Suppressor macrophage treated with lipopolysaccharide for 4 hours (primary cell): ENCODE measurements at regions not wholly inside any gene's neighbourhood (a gene's known extent, or its start where the extent isn't known, plus 50 kb on each side); places are given as distances from the start of the nearest gene placed in this dataset.
A peak's percentile ranks its signal among the peaks of the same experiment; 100 is the strongest.
"Not testable (repeated sequence)": the region's sequence is repeated elsewhere in the genome, so short reads cannot be mapped to it uniquely, and the experiment has no call there.

ENCODE experiments used
- DNase-seq: peaks from one replicate; pipeline ENCODE4 v3.0.0-alpha.2; 2020

DNA sequence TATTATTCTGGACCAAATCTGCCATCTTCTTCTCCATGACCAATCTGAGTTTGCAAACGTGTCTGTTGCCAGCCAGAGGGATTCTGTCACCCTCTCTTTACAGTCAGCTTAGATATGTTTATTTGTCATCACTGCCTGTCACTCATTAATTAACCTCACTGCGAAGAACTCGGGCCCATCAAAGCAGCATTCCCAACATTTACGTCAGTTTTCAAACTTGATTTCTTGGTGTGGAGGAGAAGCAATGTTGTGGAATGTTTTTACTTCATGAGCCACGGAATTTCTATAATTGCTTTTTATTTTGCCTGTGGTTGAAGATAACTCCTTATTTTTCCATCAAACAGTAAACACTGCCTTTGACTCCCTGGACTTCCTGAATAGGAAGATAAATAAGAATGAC is 91.8 kb upstream of the CNKSR3 start:
- no peak for DNase-seq

DNA sequence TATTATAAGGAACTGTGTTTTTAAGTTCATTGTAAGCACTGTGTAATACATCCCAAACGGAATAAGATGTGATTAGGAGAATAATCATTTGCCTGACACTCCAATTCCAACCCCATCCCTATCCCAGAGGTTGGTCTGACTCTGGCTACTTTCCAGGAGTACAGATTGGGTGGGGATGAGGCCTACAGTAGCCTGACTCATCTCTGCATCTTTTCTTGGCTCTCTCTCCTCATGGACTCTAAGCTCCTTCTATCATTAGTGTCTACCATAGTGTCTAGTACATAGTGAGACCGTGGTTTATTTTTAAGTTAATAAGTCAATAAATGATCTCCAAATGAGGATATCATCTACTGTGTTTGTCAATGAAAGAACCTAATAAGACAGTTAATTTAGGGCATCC is 92.2 kb upstream of the CNKSR3 start:
- no peak for DNase-seq

DNA sequence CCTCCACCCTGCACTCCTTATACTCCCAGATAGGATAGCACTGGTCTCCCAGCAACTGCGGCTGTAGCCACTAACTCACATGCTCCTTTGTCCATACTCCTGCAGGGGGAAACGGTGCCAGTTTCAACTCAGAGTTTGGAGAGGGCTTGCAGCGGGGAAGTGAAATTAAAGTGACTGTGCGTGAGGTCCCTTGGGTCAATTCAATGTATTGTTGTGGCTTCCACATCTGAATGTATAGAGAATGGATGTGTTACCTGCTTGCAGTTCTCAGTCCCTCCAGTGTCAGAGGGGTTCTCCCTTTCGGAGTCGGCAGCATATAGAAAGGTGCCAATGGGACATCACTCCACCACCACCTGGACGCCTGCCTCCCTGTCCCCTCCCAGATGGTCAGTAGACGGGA is 93.6 kb upstream of the CNKSR3 start:
- peak; percentile 62 for DNase-seq

DNA sequence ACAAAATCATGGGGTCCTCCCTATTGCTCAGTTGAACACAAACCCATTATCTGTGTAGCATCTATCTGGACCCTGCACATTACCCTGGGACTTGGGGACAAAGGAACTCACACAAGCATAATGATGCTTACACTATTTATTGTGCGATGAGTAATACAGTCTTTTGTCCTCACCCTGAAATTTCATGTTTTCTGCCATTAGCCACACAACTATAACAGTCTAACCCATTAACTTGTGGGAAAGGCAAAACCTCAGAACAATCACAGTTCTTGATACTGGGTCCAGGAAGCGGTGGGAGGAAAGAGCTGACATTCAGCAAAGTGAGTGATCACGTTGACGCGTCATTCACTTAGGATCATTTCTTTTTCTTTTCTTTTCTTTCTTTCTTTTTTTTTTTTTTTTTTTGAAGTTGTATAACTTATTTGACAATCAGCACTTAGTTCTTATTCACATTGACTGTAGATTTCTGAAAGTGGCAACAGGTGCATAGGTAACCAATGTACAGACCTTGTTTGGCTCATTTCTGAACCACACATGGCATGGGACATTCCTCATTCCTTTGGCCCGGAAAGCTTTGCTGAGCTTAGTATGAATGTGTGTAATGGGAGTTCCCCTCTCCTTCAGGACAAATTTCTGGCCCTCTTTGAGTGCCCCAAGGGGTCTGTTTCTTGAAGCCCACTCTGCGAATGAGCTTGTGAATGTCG is 94.8 kb upstream of the CNKSR3 start:
- DNase-seq = peak; percentile 86

DNA sequence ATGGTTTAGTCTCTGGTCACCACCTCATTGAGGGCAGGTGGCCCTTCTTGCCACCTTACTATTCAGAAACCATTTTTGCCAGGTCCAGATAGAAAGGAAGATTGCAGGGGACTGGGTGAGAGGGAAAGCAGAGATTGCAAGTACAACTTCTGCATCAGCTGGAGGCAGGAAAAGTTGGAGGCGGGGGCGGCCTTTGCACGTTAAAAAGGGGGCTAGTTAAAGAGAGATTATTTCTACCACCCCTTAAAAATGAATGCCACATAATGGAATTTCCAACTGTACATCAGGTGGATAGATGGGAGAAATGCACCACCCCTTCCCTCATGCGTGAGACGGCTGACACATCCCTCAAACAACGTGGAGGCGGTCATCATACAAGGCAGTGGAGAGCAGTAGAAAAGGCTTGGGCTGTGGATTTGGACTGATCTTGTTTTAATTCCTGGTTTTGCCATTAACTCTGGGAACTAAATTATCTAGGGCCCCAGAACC is 95.4 kb upstream of the CNKSR3 start:
- no peak for DNase-seq

DNA sequence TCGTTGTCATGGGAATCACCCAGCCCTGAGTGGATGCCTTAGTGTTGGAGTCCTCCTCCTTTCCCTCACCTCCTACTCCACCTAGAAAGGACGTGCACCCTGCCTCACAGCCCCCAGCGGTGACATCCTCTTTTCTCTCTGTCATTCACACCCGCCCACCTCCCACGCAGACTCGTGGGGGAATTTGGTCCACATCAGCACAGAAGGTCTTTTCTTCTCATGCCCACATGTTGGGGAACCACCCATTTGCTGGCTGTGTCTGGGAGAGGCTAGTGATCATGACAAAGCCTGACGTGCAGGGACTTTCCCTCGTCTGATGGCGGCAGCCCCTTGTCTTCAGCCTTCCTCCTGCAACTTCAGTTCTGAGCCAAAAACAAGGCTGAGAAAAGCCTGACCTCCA is 96.0 kb upstream of the CNKSR3 start:
- DNase-seq = peak; percentile 97

DNA sequence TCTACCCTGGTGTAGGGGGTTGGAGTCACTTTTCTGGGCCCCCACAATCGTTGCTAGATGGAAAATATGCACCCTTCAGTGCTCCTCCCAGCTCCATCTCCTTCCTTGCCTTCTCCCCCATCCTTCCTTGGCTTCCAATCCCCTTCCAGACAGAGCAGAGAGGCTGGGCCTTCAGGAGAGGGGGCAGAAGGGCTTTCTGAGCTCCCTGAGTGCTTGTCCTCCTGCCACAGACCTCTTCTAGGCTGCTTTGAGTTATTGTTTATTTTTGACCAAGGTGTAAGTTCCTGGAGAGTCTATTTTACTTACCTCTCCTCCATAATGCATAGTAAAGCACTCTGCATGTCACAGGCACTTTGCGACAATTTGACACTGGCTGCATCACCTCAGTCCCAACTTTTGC is 96.4 kb upstream of the CNKSR3 start:
- no peak for DNase-seq

DNA sequence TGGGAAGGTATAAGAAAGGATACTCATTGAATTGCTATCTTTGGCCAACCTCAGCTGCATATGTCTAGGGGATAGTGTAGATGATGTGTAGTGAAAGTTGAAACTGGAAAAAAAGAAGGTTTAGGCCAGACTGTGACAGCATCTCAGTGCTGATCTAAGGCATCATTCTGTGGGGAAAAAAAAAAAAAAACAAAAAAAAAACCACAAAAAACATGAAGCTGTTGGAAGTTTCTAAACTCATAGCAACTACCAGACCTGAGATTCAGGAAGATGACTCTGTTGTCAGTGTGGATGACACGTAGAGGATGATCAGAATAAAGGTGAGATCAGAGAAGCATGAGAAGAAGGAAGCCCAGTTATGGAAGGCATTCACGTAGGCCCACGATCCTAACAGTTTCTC is 100.8 kb upstream of the CNKSR3 start:
- peak; percentile 57 for DNase-seq

DNA sequence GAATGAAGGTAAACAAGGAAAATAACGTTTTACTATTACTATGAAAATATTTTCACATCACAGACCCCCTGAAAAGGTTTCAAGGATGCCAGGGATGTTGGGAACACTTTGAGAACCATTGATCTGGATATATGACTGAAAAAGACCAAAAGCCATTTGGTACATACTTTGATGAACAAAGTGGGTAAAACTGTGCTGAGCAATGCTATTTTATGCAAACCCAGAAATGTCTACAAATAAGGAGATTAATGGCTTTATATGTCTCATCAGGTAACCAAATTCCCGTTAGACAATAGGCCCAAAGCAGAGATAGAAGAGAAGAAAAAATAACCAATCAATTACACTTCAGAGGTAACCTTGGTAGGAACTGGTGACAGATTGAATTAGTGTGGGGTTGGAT is 101.4 kb upstream of the CNKSR3 start:
- DNase-seq = no peak

DNA sequence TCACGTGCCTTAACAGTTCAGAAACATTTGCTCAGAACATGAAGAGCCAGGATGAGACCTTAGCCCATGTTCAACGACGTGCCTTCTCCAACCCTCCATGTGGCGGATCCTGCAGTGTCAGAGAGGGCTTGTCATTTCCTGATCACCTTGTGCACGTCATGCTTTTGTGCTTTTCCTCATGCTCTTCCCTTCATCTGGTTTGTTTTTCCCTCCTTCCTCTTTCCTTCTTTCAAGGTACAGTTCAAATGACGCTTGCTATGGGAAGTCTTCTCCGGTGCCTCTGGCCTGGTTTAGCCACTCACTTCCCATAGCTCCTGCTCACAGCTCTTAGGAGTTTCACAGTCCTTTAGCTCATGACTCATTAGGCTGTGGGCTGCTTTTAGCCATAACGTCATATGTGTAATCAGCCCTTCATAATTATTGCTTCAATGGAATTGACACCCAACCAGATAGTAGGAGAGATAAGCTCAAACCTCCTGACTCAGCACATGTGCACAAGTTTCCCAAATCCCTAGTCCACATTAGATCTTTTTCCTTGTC is 102.7 kb upstream of the CNKSR3 start:
- DNase-seq = peak; percentile 88

DNA sequence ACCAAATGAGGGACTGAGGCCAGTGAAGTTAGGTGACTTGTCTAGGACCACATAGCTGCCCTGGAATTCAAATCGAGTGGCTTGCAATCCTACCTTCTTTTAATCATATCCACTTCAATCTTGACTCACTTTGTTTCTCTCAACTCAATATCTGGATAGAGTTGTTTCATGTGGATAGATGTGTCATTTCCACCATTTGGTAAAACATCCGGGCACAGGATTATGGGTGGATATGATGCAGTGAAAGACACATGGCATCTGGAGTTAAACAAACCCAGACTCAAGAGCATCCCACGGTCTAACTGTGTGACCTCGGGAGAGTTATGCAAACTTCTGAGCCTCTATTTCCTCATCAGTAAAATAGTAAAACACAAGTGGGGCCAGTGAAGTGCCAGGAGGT is 103.6 kb upstream of the CNKSR3 start:
- DNase-seq = peak; percentile 57

DNA sequence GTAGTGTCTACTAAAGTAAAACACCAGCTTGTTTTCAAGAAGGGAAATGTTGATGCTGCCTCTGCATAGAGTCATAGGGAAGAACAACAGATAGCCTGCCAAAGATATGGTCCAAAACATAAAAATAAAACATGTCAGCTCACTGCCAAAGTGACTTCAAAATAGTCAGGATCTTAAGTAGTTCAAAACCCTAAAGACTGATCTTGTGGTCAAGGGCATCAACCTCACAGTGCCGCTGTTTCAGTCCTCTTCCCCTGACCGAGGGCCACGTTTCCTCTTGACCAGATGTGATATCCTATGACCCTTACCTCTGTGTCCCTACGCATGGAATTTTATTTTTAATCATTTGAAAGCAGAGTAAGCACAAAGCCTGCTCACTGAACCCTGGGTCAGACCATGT is 104.2 kb upstream of the CNKSR3 start:
- DNase-seq = no peak

DNA sequence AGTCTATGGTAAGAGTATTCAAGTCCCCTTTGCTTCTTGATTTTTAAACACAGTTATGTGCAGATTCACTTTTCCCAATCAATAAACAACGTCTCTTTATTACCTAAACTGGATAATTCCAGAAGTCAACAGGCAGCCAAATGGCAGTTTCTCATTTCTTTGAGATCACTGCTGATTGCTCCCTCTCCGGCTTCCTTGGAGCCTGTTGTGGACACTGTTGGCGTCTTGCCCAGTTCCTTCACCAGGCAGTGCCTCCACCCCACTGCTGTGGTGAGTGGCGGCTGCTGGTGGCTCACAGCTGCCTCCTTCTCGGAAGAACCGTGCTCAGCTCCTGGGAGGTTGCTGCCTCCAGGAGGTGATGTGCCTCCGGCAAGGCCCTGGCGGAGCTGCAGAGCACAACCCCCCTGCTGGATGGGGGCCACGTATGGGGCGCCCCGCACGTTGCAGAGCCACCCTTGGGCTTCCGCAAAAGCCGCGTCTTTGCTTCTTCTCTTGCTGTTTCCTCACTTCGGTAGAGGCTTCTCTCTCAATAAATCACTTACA is 105.1 kb upstream of the CNKSR3 start:
- DNase-seq = peak; percentile 38

DNA sequence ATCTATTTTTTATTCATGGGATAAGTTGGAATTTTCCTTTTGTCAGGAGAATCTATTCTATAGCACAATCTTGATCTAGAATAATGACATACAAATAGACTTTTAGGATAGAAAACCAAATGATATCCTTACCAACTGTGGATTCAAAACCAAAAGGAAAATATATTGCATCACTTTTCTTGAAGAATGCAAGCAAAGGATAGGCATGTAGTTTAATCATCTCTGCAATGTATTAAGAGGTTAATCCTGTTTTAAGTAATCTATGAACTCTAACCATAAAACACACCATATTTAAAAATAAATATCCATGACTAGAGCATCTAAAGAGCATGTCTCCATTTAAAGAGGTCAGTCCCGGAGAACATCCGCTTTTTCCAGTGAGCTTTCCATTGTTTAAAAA is 106.7 kb upstream of the CNKSR3 start:
- no peak for DNase-seq

DNA sequence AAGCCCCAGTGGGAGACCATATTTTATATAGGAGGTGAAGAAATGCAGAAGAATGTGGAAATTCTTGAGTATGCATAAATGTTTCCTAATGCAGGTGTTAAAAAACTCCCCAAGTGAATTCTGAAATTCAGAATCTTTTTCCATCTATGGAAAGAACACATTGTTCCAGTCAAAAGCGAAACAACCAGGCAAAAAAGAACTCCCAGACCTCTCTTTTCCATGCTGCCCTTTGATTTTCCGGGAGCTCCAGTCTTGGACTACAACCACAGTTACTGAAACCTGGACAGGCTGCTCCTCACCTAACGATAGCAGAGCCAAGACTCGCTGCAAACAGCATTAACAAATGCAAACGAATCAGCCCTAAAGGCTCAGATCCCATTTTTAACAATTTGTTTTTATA is 108.7 kb upstream of the CNKSR3 start:
- no peak for DNase-seq

DNA sequence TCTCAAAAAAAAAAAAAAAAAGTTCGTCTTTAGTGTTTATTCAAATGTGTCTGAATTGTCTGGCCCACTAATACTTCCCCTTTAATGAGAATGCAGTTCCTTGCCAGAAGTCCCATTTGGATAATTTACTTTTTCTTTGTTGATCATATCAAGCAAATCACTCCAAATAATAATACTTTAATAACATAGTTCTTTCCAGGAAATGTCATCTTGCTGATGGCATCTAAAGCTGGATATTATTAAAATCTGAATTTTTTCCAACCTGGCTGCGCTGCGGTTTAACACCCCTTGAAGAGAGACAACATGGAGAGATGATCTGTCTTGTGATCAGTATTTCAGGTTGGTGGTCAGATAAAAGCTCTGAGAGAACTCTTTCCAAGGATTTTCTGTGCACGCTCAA is 111.2 kb upstream of the CNKSR3 start:
- no peak for DNase-seq

DNA sequence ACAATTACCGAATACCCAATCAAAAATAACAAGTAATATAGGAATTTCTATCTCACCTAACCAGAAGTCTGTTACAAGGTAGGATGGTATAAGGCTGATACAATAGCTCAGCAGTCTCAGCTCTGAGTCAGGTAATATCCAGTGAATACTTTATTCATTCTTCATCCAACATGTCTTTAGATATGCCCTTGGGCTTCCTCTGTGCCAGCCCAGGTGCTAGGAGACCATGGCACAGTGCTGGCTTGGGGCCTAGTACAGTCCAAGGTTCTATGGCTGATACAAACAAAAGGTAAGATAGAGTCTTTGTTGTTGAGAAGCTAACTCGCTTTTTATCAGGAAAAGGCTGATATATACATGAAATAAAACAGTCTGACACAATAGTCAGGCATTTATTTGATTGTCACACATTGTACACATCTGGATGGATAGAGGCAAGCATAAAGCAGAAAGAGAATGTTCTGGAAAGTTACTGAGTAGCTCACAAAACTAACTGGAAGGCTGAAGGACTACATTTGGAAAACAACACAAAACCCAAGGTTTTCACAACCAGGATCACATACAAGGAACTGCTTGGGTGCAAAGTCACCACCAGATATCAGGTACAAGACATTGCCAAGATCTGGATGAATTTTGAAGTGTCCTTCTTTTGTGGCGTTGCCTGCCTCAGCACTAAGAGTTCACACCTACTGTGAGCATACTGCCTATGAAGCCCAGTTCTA is 110.4 kb upstream of the SCAF8 start:
- DNase-seq = no peak

DNA sequence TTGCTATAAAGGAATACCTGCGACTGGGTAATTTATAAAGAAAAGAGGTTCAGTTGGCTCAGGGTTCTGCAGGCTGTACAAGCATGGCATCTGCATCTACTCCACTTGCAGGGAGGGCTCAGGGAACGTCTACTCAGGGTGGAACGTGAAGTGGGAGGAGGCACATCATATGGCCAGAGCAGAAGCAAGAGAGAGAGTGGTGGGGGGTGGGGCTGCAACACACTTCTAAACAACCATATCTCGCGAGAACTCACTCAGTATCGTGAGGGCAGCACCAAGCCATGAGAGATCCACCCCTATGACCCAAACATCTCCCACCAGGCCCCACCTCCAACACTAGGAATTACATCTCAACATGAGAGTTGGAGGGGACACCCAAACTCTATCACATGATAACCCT is 109.8 kb upstream of the SCAF8 start:
- no peak for DNase-seq

DNA sequence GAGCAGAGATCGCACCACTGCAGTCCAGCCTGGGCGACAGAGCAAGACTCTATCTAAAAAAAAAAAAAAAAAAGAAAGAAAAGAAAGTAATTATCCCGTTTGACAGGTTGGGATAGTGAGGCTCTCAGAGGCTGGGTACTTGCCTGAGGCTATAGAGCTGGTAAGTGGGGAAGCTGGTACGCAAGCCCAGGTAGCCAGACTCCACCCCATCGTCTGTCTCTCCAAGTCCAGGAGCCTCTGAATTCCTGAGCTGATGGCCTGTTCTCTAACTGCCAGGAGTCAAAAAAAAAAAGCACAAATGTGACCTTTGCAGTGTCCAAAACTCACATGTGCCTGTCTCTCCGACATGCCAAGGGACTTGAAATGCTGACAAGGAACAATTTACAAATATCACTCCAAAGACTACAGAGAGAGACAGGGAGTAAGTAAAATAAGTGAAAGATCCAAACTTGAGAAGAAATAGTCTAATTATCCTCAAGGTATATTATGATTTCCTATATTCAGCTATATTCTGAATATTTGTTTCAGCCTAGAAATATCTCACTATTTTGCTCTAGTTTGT is 109.1 kb upstream of the SCAF8 start:
- no peak for DNase-seq

DNA sequence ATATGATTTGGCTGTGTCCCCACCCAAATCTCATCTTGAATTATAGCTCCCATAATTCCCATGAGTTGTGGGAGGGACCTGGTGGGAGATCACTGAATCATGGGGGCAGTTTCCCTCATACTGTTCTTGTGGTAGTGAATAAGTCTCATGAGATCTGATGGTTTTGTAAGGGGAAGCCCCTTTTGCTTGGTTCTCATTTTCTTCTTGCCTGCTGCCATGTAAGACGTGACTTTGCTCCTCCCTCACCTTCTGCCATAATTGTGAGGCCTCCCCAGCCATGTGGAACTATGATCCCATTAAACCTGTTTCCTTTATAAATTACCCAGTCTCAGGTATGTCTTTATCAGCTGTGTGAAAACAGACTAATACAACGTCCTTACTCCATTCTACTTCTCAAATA is 108.5 kb upstream of the SCAF8 start:
- not testable (repeated sequence) for DNase-seq

DNA sequence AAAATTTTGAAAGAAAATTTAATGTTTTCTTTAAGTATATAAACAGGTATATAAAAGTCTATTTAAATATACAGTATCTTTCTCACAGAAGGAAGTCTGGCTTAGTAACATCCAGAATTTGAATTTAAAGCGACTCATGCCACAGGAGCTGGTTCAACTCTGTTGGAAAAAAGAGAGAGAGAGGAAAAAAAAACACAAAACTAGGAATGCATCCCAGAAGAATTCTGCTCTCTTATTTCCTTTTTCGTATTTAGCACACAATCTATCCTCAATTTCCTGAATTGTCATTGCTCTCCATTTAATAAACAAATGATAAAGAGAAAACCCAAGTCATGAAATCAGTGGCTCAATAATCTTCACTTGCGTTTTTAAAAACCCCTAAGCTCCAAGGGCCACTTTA is 107.5 kb upstream of the SCAF8 start:
- DNase-seq = no peak

DNA sequence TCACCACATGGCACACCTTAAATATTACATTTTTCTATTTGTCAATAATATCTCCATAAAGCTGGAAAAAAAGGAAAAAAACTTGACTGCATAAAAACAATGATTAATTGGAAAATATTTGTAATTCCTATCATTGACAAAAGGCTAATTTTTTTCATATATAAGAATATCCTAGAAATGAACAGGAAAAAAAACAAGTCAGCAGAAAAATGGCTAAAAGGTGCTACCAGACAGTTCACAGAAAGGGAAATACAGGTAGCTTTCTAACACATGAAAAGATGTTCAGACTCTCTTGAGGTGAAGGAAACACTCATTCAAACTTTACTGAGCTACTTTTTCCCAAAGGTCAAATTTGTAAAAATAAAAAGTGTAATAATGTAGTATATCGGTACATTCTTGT is 104.1 kb upstream of the SCAF8 start:
- no peak for DNase-seq

DNA sequence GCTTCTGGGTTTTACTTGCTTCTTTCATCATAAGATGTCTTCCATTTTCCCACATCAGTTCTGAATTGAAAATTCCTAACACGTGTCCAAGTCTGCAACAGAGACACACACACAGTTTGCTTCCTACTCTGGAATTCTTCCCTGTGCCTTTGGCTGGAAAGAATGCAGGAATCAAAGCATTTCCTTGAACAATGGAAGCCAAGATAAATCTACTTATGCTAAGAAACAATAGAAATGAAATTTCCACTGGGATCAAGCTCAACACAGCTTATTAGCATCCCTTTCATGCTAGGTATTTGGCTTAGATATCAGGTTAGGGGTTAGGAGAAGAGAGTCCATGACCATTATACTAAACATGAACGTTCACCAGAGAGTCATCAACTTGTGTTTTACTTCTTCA is 101.1 kb upstream of the SCAF8 start:
- DNase-seq = no peak

DNA sequence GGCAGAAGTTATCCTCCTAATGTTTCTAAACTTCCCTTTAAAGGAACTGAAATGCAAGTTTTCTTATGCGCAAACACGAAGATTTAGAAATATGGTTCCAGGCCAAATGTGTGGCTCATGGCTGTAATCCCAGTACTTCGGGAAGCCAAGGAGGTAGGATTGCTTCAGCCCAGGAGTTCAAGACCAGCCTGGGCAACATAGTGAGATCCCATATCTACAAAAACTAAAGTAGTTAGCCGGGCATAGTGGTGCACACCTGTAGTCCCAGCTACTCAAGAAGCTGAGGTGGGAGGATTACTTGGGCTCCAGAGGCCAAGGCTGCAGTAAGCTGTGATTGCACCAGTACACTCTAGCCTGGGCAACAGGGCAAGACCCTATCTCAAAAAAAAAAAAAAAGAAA is 95.8 kb upstream of the SCAF8 start:
- DNase-seq = no peak
